ENCODE measurements at regions not wholly inside any gene's neighbourhood (a gene's known extent, or its start where the extent isn't known, plus 50 kb on each side); places are given as distances from the start of the nearest gene placed in this dataset.
A peak's percentile ranks its signal among the peaks of the same experiment; 100 is the strongest.

DNA sequence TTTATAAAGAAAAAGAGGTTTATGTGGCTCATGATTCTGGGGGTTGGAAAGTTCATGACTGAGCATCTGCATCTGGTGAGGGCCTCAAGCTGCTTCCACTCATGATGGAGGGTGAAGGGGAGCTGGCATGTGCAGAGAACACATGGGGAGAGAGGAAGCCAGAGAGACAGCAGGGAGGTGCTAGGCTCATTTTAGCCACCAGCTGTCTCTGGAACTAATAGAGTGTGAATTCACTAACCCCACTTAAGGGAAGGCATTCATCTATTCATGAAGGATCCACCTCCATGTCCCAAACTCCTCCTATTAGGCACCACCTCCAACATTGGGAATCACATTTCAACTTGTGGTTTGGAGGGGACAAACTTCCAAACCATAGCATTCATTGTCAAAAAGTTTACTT lies 137.3 kb upstream of the PMEPA1 start:
- Mint-ChIP-seq H3K9me3 (no peaks in the 10 kb centered on the region), H3K4me1 (no peaks in the 10 kb centered on the region), H3K4me3 (no peak overlapping the region), H3K27ac (no peak overlapping the region), H3K27me3 (ENCODE audit: low read depth in 3 of 3) (peaks cover 5 to 9% (median 6%) of the 10 kb centered on the region in 3 donors), H3K36me3 (no peaks in the 10 kb centered on the region)
- DNase-seq: no peak

DNA sequence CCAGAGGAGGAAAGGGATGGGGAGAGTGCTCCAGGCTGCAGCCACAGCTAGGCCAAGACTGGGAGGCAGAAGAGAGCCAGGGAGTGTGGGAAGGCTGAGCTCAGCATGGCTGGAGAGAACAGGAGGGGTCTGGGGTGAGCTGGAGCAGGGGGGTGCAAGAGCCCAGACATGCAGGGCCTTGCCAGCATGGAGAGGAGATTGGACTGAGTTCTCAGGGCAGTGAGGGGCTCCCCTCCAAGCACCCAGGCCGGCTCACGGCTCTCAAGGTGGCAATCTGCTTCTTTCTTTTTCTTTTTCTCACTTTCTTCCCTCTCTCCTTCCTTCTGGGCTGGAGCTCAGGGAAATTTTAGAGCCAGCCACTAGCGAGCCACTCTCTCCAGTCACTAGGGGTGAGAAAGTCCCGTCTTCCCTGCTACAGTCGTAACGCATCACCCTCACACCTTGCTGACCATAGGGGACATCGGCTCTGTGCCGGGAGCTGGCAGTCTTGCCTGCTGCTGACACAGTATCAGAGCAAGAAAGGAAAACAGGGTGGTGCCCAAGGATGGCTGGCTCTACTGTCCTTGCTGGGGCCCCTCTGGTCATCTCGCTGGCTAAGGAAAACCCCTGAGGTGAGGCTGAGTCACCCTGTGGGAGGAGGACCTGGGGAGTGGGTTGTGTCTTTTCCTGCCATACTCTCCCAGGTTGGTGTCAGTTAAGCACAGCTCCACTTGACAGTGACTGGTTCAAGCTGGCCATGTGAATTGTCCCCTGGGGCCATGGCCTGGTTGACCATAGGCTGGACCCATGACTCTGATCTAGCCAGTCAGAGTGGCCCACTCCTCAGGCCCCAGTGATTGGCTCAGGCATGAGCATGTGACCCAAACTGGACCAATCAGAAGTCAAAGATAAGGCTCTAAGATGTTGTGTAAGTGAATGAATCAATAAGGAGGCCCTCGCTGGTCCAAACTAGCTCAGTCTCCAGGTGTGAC lies 135.1 kb upstream of the PMEPA1 start:
- H3K4me1 Mint-ChIP-seq: no peaks in the 10 kb centered on the region
- H3K27me3 Mint-ChIP-seq (ENCODE audit: low read depth in 3 of 3): peaks cover 5 to 6% (median 6%) of the 10 kb centered on the region in 3 donors
- no peaks in the 10 kb centered on the region for H3K36me3 Mint-ChIP-seq
- no peak overlapping the region for H3K4me3 Mint-ChIP-seq
- DNase-seq: no peak
- H3K9me3 Mint-ChIP-seq: no peaks in the 10 kb centered on the region
- peak overlapping the region in 1 of 6 donors; percentile 31 for H3K27ac Mint-ChIP-seq

DNA sequence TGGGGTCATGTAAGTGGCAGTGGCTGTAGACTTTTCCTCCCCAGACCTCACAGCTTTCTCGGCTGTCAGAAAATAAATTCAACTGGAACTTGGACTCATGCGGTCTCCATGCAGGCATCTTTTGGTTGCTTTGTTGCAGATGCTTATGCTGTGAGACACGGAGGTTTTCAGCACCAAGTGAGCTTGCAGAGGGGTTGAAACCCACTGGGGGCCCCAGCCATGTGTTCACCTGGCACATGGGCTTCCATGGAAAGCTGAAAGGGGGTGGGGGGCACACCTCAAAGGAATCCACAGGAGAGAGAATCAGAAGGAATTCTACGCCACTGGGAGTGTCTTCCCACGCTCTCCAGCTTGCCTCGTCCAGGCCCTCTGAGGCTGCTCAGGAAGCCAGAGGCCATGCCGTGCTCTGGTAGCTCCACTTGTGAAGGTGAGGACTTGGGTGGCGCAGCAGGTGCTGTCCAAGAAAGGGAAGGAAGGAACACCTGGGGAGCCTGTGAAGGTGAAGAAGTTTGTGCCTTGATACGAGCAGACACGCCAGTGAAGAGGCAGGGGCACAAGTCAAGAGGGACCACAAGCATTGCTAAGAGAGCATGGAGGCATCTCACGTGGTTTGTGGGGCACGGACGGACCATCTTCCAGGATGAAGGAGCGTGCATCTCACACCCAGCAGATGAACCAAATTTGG lies 134.3 kb upstream of the PMEPA1 start:
- DNase-seq: no peak
- Mint-ChIP-seq H3K4me1 (no peaks in the 10 kb centered on the region), H3K36me3 (no peaks in the 10 kb centered on the region), H3K9me3 (no peaks in the 10 kb centered on the region), H3K27ac (no peak overlapping the region), H3K27me3 (ENCODE audit: low read depth in 3 of 3) (peaks cover 5 to 7% (median 6%) of the 10 kb centered on the region in 3 donors), H3K4me3 (no peak overlapping the region)

DNA sequence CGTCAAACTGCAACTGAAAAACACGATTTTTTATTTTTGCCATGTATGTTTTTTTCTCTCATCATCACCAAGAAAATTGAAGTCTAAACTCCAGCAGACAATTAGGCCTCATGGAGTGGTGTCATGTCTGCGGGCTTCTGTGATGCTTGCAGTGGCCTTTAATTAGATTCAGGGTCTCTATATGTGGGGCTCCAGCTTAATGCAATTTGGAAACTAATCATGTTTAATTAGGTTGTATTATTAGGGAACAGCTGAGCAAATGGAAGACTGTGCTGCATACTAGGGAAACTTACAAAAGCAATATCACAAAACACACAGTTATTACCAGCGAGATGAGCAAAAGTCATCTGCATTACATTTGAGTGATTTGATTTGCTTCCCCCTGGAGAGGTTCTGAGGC lies 132.9 kb upstream of the PMEPA1 start:
- Mint-ChIP-seq H3K27ac (no peak overlapping the region), H3K36me3 (no peaks in the 10 kb centered on the region), H3K4me1 (no peaks in the 10 kb centered on the region), H3K9me3 (no peaks in the 10 kb centered on the region), H3K4me3 (no peak overlapping the region), H3K27me3 (ENCODE audit: low read depth in 3 of 3) (peaks cover 0 to 7% (median 5%) of the 10 kb centered on the region in 3 donors)
- DNase-seq: no peak

DNA sequence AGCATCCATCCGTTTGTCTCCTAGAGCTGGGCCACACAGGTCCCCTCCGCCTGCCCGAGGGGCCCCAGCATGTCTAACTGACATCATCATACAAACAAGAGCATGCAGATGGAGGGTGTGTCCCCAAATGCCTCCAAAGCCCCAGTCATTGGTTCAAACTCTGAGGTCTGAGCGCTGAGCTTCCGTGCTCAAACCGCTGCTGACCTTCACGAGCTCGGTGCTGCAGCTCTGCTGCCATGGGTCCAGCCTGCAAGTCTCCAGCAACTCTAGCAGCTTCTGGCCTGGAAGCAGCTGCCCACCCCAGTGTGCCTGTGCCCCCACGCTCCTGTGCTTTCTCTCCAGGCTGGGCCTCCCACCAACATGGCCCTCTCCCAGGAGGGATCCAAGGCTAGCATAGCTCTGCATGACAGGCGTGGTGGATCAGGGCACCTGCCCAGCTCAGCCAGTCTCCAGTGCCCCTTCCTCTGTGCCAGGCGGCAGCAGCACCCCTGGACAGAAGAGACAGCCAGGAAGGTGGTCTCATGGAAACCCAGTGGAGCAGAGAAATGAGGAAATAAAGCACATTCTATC lies 131.6 kb upstream of the PMEPA1 start:
- no peak for DNase-seq

DNA sequence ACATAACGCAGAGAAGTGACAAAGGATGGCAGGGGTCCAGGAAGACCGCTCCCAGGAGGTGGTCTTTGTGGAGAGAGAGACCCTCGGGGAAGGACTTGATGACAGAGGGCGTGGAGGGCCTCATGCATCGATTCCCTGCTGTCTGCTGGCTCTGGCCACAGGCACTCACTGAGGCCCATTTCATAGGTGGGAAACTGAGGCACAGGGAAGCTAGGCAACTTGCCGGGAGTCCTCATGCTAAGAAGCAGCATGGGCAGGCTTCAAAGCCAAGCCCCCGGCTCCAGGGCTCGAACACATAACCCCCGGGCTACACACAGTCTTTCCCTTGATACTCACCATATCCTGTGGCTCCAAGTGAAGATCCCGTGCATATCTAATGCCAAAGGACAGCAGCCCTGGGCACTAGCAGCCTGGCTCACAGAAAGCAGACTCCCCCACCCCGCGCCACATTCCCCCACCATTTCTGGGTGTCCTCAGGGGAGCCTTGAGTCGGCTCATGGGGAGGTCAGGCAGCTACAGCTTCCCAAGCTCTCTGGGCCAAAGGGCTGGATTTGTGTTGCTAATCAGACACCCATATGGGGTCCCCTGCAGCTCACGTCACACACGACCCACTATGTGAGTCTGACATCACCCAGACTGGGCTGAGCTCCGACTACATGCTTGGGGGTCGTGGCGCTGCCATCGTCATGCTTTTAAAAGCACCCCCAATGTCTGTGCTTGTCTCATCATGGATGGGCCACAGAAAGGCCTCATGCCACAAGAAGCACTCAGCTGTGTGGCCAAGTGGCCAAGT lies 130.9 kb upstream of the PMEPA1 start:
- Mint-ChIP-seq H3K27ac (no peak overlapping the region), H3K9me3 (no peaks in the 10 kb centered on the region), H3K4me3 (no peak overlapping the region), H3K4me1 (no peaks in the 10 kb centered on the region), H3K27me3 (ENCODE audit: low read depth in 3 of 3) (peaks cover 0 to 7% (median 1%) of the 10 kb centered on the region in 3 donors), H3K36me3 (no peaks in the 10 kb centered on the region)
- no peak for DNase-seq

More for the DNA sequence above, 131.6 kb upstream of the PMEPA1 start:
- H3K9me3 Mint-ChIP-seq: no peaks in the 10 kb centered on the region
- H3K27me3 Mint-ChIP-seq (ENCODE audit: low read depth in 3 of 3): peaks cover 1 to 7% (median 1%) of the 10 kb centered on the region in 3 donors
- H3K36me3 Mint-ChIP-seq: no peaks in the 10 kb centered on the region
- no peak overlapping the region for H3K4me3 Mint-ChIP-seq
- H3K4me1 Mint-ChIP-seq: no peaks in the 10 kb centered on the region
- no peak overlapping the region for H3K27ac Mint-ChIP-seq

DNA sequence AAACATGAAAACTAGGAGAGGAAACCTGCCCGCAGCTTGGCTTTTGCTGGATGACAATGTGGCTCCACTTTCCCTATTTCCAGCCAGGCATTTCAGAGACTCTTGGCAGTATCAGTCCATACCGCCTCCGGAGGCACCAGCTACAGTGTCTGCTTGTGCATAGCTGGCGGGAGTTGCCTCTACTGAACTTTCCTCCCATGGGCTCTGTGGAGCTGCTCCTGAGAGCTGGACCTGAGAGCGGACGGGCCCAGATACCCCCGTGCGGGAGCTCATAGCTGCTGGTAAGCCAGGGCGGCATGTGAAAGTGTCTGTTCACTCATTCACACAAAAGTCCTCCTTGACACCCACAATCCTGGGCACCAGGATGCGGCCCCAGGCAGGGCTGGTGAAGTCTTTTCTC lies 130.3 kb upstream of the PMEPA1 start:
- no peak overlapping the region for H3K27ac Mint-ChIP-seq
- H3K4me1 Mint-ChIP-seq: no peaks in the 10 kb centered on the region
- DNase-seq: no peak
- H3K36me3 Mint-ChIP-seq: no peaks in the 10 kb centered on the region
- H3K9me3 Mint-ChIP-seq: no peaks in the 10 kb centered on the region
- peaks cover 0 to 7% (median 1%) of the 10 kb centered on the region in 3 donors for H3K27me3 Mint-ChIP-seq (ENCODE audit: low read depth in 3 of 3)
- H3K4me3 Mint-ChIP-seq: no peak overlapping the region

DNA sequence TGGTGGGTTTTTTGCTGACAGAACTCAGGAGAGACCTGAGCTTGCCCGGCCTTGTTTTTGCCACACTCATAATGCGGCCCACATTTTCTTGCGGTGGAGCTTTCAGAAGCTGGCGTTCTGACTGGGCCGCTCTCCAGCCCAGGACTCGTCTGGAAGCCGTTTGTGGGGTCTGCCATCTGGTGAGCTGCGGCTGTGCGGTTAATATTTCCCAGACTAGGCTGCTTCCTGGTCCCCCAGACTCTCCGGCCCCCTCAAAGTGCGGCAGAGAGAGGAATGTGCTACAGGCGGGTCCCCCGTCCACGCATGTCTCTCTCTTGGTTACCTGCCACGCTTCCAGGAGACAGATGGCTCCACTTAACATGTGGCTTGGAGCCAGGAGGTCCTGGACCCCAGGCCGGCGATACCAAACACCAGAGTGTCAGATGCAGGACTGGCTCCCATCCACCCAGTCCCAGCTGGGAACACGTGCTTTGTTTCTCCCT lies 128.9 kb upstream of the PMEPA1 start:
- Mint-ChIP-seq H3K9me3 (no peaks in the 10 kb centered on the region), H3K27me3 (ENCODE audit: low read depth in 3 of 3) (peaks cover 1 to 4% (median 3%) of the 10 kb centered on the region in 3 donors), H3K4me3 (no peak overlapping the region), H3K4me1 (no peaks in the 10 kb centered on the region), H3K27ac (no peak overlapping the region), H3K36me3 (no peaks in the 10 kb centered on the region)
- DNase-seq: no peak

DNA sequence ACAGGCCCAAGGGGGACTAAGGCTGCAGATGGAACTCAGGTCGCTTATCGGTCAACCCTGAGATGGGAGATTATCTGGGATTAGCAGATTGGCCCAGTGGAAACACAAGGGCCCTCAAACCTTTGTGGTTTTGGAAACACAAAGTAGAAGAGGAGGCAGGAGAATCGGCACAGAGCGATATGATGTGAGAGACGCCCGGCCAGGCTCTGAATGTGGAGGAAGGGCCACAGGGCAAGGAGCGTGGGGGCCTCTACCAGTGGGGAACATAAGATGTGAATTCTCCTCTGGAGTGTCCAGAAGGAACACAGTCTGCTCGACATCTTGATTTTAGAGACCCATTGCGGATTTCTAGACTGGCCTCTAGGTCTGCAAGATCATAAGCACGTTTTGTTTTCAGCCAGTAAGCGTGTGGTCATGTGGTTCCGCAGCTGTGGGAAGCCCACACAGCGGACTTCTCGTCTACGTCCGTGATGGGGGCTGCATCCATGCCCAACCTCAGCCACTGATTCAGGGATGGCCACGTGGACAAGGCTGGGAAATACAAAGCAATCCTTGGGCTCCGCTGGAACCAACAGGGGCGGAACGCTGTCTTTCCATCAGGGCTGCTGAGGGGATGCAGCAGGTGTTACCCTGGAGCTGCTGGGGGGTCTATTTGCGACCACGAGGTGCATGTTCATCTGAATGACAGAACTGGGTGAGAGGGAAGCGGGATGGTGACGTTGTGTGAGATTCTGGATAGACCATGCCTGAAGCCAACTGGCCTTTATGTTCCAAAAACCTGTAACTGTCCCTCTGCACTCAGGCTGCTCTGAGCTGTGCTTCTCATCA lies 127.6 kb upstream of the PMEPA1 start:
- Mint-ChIP-seq H3K27me3 (ENCODE audit: low read depth in 3 of 3) (peaks cover 1 to 5% (median 4%) of the 10 kb centered on the region in 3 donors), H3K4me1 (no peaks in the 10 kb centered on the region), H3K4me3 (no peak overlapping the region), H3K36me3 (no peaks in the 10 kb centered on the region), H3K9me3 (no peaks in the 10 kb centered on the region), H3K27ac (no peak overlapping the region)
- no peak for DNase-seq

DNA sequence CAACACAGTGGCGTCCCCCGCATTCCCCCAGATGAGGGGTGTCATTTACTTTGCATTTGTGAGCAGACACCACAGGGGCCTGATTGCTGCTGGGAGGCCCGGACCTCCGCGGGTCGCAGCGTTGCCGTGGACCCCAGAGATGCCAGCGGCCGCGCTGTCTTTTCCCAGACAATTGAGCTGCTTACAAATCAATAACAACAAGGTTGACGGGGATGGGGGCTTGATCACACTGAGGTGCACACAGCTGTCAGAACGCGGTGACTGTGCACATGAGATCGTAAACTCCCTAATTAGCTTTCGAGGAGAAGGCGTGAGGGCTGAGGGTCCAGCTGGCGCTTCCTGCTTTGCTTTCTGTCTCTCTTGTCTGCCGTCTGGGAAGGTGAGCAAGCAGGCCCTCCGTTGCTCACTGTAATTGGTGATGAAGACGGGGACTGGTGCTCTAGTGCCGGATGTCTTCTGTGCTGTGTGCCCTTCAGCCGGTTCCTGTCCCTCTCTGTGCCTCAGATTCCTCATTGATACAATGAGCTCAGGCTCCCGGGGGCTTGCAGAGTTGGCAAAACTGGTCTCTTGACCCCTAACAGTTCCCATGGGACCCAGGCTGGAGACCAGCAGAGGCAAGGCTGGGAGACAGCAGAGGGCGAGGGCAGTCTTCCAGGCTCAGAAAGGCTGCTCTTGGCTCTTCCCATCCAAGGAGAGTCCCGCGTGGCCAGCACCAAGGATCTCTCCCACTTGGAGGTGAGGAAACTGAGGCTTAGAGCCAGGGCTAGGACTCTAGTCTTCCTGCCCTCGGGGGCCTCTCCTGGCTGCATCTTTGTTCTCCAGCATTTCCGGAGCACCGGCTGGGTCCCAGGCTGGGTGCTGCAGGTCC lies 126.0 kb upstream of the PMEPA1 start:
- H3K27ac Mint-ChIP-seq: no peak overlapping the region
- H3K27me3 Mint-ChIP-seq (ENCODE audit: low read depth in 3 of 3): peaks cover 1 to 5% (median 4%) of the 10 kb centered on the region in 3 donors
- no peak overlapping the region for H3K4me3 Mint-ChIP-seq
- H3K9me3 Mint-ChIP-seq: no peaks in the 10 kb centered on the region
- no peaks in the 10 kb centered on the region for H3K36me3 Mint-ChIP-seq
- DNase-seq: no peak
- H3K4me1 Mint-ChIP-seq: peaks cover 3% of the 10 kb centered on the region in 2 donors

DNA sequence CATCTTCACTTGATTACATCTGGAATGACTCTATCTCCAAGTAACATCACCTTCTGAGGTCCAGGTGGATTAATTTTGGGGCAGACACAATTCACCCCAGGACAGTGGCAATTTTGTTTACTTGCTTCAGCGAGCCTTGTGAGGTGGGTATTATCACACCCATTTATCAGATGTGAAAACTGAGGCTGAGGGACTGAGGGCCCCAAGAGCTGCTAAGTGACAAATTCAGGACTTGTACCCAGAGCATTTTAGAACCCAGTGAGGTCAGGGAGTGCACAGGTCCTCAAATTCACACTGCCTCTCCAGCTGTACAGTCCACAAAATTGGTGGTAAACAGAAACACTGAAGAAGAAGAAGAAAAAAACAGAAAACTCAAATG lies 125.2 kb upstream of the PMEPA1 start:
- no peak overlapping the region for H3K4me3 Mint-ChIP-seq
- DNase-seq: no peak
- peaks cover 1 to 5% (median 4%) of the 10 kb centered on the region in 3 donors for H3K27me3 Mint-ChIP-seq (ENCODE audit: low read depth in 3 of 3)
- no peaks in the 10 kb centered on the region for H3K9me3 Mint-ChIP-seq
- peaks cover 5 to 7% of the 10 kb centered on the region in 2 donors for H3K4me1 Mint-ChIP-seq
- H3K27ac Mint-ChIP-seq: no peak overlapping the region
- H3K36me3 Mint-ChIP-seq: no peaks in the 10 kb centered on the region
